Hepatocyte (in vitro differentiated cells): ENCODE measurements at regions not wholly inside any gene's neighbourhood (a gene's known extent, or its start where the extent isn't known, plus 50 kb on each side); places are given as distances from the start of the nearest gene placed in this dataset.

Source experiments
- DNase-seq: peaks from one replicate; pipeline ENCODE4 v3.0.0-alpha.2; 2016; ENCODE audit warnings: low spot score
- H2AFZ ChIP-seq: fragments of 200-600 bp; sonication (generic); 2 replicates; pipeline ENCODE4 v1.6.0; 2016; ENCODE audit warnings: antibody characterized with exemption, mild to moderate bottlenecking
- H3K27ac ChIP-seq: fragments of 200-600 bp; sonication (generic); 2 replicates; pipeline ENCODE4 v1.5.1; 2016; ENCODE audit warnings: mild to moderate bottlenecking
- H3K27me3 ChIP-seq: fragments of 200-600 bp; sonication (generic); 2 replicates; pipeline ENCODE4 v1.6.1; 2016
- H3K36me3 ChIP-seq: fragments of 200-600 bp; sonication (generic); replicated peaks from 2 replicates; pipeline ENCODE4 v1.5.1; 2016; ENCODE audit warnings: low read depth; ENCODE audit not compliant: insufficient read depth
- H3K4me1 ChIP-seq: fragments of 200-600 bp; sonication (generic); 2 replicates; pipeline ENCODE4 v1.5.1; 2016; ENCODE audit warnings: mild to moderate bottlenecking, moderate library complexity; ENCODE audit not compliant: insufficient read depth
- H3K4me2 ChIP-seq: fragments of 200-600 bp; sonication (generic); 2 replicates; pipeline ENCODE4 v1.6.0; 2016
- H3K4me3 ChIP-seq: fragments of 200-600 bp; sonication (generic); 2 replicates; pipeline ENCODE4 v1.5.1; 2016; ENCODE audit warnings: mild to moderate bottlenecking
- H3K79me2 ChIP-seq: fragments of 200-600 bp; sonication (generic); 2 replicates; pipeline ENCODE4 v1.6.0; 2017; ENCODE audit warnings: mild to moderate bottlenecking
- H3K9me2 ChIP-seq: fragments of 200-600 bp; sonication (generic); replicated peaks from 2 replicates; pipeline ENCODE4 v1.6.0; 2017; ENCODE audit warnings: mild to moderate bottlenecking; ENCODE audit not compliant: insufficient read depth
- H3K9me3 ChIP-seq: fragments of 200-600 bp; sonication (generic); 2 replicates; pipeline ENCODE4 v1.5.1; 2016; ENCODE audit warnings: low read depth, mild to moderate bottlenecking
- H4K20me1 ChIP-seq: fragments of 200-600 bp; sonication (generic); 2 replicates; pipeline ENCODE4 v1.6.0; 2016; ENCODE audit warnings: mild to moderate bottlenecking; ENCODE audit not compliant: insufficient read depth, poor library complexity, severe bottlenecking
- EZH2 ChIP-seq: fragments of 200-600 bp; sonication (generic); IDR thresholded peaks from 2 replicates; pipeline ENCODE4 v1.6.1; 2016; ENCODE audit warnings: antibody characterized with exemption, mild to moderate bottlenecking, borderline replicate concordance
- EZH2phosphoT487 ChIP-seq: fragments of 200-600 bp; sonication (generic); IDR thresholded peaks from one replicate; pipeline ENCODE4 v1.6.1; 2018; ENCODE audit warnings: antibody characterized with exemption, mild to moderate bottlenecking, low read depth, moderate library complexity; ENCODE audit not compliant: unreplicated experiment, severe bottlenecking
- WGBS: methylation state at CpG from one replicate; pipeline ENCODE4 v1.1.6; 2016; ENCODE audit warnings: low lambda C conversion rate; ENCODE audit errors: missing lambda C conversion rate; 5-methylcytosine and 5-hydroxymethylcytosine counted together
- TF ChIP-seq, protein P1 (sequence below): fragments of 200-600 bp; sonication (generic); IDR thresholded peaks from 2 replicates; pipeline ENCODE4 v1.5.1; 2016; ENCODE audit warnings: antibody characterized with exemption, mild to moderate bottlenecking; ENCODE audit not compliant: poor library complexity

DNA sequence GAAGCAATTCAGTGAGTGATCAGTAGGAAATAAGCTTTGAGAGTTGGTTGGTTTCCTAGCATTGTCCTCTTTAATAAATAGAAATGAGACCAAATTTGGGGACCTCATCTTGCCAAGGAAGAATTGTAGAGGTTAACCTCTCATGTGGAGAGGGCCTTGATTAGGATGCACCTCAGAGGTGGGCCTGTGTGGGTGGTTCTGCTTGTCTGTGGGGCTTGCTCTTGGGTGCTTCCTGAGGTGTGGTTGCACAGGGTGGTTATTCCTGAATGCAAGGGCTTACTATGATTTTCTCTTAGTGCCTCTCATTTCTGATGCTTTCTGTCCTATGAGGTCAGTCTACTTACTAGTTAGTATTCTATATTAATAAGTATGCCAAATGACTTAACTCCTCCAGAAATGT is 89.6 kb upstream of the MGAT5 start:
- Histone ChIP-seq H3K27ac (no peak overlapping the region), H2AFZ (no peak overlapping the region), H4K20me1 (peaks cover 8% of the 10 kb centered on the region), H3K4me1 (peaks cover 7% of the 10 kb centered on the region), H3K27me3 (no peaks in the 10 kb centered on the region), H3K79me2 (peaks cover 70% of the 10 kb centered on the region), H3K9me3 (no peaks in the 10 kb centered on the region), H3K36me3 (no peaks in the 10 kb centered on the region), H3K9me2 (no peaks in the 10 kb centered on the region), H3K4me3 (no peak overlapping the region), H3K4me2 (no peak overlapping the region)
- DNase-seq: no peak
- TF ChIP-seq EZH2 (no peak), EZH2phosphoT487 (no peak)
- TF ChIP-seq, protein P1, sequence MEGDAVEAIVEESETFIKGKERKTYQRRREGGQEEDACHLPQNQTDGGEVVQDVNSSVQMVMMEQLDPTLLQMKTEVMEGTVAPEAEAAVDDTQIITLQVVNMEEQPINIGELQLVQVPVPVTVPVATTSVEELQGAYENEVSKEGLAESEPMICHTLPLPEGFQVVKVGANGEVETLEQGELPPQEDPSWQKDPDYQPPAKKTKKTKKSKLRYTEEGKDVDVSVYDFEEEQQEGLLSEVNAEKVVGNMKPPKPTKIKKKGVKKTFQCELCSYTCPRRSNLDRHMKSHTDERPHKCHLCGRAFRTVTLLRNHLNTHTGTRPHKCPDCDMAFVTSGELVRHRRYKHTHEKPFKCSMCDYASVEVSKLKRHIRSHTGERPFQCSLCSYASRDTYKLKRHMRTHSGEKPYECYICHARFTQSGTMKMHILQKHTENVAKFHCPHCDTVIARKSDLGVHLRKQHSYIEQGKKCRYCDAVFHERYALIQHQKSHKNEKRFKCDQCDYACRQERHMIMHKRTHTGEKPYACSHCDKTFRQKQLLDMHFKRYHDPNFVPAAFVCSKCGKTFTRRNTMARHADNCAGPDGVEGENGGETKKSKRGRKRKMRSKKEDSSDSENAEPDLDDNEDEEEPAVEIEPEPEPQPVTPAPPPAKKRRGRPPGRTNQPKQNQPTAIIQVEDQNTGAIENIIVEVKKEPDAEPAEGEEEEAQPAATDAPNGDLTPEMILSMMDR: no peak

DNA sequence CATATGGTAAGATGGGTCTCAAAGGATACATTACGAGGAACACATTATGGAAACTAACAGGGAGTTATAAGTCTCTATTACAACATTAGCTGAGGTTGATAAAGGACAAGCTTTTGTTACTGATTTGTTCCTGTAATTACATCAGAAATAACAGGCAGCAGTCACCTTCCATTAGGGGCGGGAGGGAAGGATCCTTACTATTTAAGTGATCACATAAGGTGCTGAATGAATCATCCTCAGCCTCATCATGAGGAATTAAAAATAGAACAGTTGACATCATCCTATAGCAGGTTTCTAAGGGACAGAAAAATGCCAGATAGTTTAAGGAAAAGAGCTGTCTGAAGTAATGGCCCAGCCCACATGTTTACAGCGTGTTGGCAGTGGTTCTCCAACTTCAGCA is 86.9 kb upstream of the MGAT5 start:
- H3K27me3 ChIP-seq: no peaks in the 10 kb centered on the region
- 87% methylated on average over 3 of the region's 3 CpGs for WGBS
- H3K4me3 ChIP-seq: no peak overlapping the region
- H3K4me1 ChIP-seq: no peaks in the 10 kb centered on the region
- no peak overlapping the region for H3K4me2 ChIP-seq
- peaks cover 54% of the 10 kb centered on the region for H3K79me2 ChIP-seq
- no peak for DNase-seq
- H3K36me3 ChIP-seq: no peaks in the 10 kb centered on the region
- H4K20me1 ChIP-seq: peaks cover 4% of the 10 kb centered on the region
- no peak for TF ChIP-seq EZH2
- TF ChIP-seq EZH2phosphoT487: no peak
- TF ChIP-seq, protein P1: no peak
- no peaks in the 10 kb centered on the region for H3K9me3 ChIP-seq
- no peaks in the 10 kb centered on the region for H3K9me2 ChIP-seq
- no peak overlapping the region for H3K27ac ChIP-seq
- H2AFZ ChIP-seq: no peak overlapping the region

DNA sequence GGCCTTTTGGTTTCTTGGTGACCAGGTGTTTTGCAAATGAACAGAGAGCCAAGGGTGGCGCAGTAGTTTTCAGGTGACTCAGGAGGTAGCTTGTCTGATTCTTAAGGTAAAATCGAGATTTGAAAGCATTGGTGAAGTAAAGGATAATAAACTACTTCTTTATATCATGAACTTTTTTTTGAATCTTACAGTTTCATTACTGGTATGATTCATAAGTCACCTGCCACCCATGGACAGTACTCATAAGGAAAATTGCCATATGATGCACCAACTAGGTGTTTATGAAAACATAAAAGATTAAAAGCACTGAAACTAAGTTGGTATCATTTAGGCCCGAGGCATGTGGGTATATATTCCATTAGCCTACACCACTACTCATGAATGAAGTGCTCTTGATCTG is 84.1 kb upstream of the MGAT5 start:
- no peak for DNase-seq
- Histone ChIP-seq H3K4me2 (no peak overlapping the region), H3K36me3 (no peaks in the 10 kb centered on the region), H4K20me1 (no peaks in the 10 kb centered on the region), H3K9me3 (no peaks in the 10 kb centered on the region), H2AFZ (no peak overlapping the region), H3K79me2 (peaks cover 41% of the 10 kb centered on the region), H3K9me2 (no peaks in the 10 kb centered on the region), H3K4me3 (no peak overlapping the region), H3K27me3 (no peaks in the 10 kb centered on the region), H3K4me1 (peaks cover 5% of the 10 kb centered on the region), H3K27ac (no peak overlapping the region)
- 83% methylated on average over 3 of the region's 3 CpGs for WGBS
- TF ChIP-seq EZH2phosphoT487: no peak
- TF ChIP-seq, protein P1: no peak
- no peak for TF ChIP-seq EZH2

DNA sequence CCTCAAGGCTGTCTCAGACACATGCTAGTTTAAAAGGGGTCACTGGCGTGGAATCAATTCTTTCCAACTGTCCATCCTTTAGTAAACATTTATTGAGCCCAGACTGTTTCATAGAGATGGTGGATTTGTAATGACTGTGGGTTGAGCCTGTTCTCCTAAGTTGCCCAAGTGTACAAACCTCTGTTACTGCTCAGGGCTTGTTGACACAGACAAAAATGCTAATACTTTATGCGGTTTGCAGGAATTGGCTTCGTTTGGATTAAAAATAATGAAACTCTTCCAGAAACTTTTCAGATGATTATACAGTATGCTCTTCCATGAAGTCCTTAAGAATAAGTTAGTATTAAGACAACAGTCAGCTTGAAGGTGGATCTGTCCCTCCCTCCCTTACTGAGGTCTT is 83.6 kb upstream of the MGAT5 start:
- Histone ChIP-seq H3K36me3 (no peaks in the 10 kb centered on the region), H3K4me2 (no peak overlapping the region), H3K9me2 (no peaks in the 10 kb centered on the region), H3K27ac (no peak overlapping the region), H3K27me3 (no peaks in the 10 kb centered on the region), H2AFZ (no peak overlapping the region), H4K20me1 (no peaks in the 10 kb centered on the region), H3K4me3 (no peak overlapping the region), H3K9me3 (no peaks in the 10 kb centered on the region), H3K79me2 (peaks cover 44% of the 10 kb centered on the region), H3K4me1 (peaks cover 5% of the 10 kb centered on the region)
- TF ChIP-seq, protein P1: no peak
- TF ChIP-seq EZH2phosphoT487 (no peak), EZH2 (no peak)
- WGBS: 69% methylated on average over 3 of the region's 3 CpGs
- no peak for DNase-seq
